Chondrocyte (in vitro differentiated cells): ENCODE measurements at regions not wholly inside any gene's neighbourhood (a gene's known extent, or its start where the extent isn't known, plus 50 kb on each side); places are given as distances from the start of the nearest gene placed in this dataset.

Experiments used
- DNase-seq: peaks from one replicate; pipeline ENCODE4 v3.0.0; 2021; ENCODE audit warnings: mixed read lengths, low spot score
- H3K27ac Mint-ChIP-seq: one replicate; pipeline ENCODE4 v1.8.0; 2021; ENCODE audit warnings: mild to moderate bottlenecking, moderate library complexity, mixed read lengths; ENCODE audit not compliant: unreplicated experiment
- H3K27me3 Mint-ChIP-seq: 2 replicates; pipeline ENCODE4 v1.8.0; 2021; ENCODE audit warnings: low read depth, mixed read lengths
- H3K36me3 Mint-ChIP-seq: 2 replicates; pipeline ENCODE4 v1.8.0; 2021; ENCODE audit warnings: low read depth, mixed read lengths
- H3K4me1 Mint-ChIP-seq: 2 replicates; pipeline ENCODE4 v1.8.0; 2021; ENCODE audit warnings: low read depth, mild to moderate bottlenecking, mixed read lengths
- H3K4me3 Mint-ChIP-seq: one replicate; pipeline ENCODE4 v1.8.0; 2021; ENCODE audit warnings: mild to moderate bottlenecking, moderate library complexity, mixed read lengths; ENCODE audit not compliant: unreplicated experiment
- H3K9me3 Mint-ChIP-seq: 2 replicates; pipeline ENCODE4 v1.8.0; 2021; ENCODE audit warnings: low read depth, mixed read lengths
- TF ChIP-seq, protein P1 (sequence below): fragments of 200-600 bp; sonication (generic); IDR thresholded peaks from 2 replicates; pipeline ENCODE4 v1.5.0; 2021; ENCODE audit warnings: antibody characterized with exemption, mild to moderate bottlenecking, moderate library complexity

- TF ChIP-seq, protein P1, sequence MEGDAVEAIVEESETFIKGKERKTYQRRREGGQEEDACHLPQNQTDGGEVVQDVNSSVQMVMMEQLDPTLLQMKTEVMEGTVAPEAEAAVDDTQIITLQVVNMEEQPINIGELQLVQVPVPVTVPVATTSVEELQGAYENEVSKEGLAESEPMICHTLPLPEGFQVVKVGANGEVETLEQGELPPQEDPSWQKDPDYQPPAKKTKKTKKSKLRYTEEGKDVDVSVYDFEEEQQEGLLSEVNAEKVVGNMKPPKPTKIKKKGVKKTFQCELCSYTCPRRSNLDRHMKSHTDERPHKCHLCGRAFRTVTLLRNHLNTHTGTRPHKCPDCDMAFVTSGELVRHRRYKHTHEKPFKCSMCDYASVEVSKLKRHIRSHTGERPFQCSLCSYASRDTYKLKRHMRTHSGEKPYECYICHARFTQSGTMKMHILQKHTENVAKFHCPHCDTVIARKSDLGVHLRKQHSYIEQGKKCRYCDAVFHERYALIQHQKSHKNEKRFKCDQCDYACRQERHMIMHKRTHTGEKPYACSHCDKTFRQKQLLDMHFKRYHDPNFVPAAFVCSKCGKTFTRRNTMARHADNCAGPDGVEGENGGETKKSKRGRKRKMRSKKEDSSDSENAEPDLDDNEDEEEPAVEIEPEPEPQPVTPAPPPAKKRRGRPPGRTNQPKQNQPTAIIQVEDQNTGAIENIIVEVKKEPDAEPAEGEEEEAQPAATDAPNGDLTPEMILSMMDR = no peak
- Mint-ChIP-seq H3K36me3 (peaks cover 14% of the 10 kb centered on the region), H3K4me1 (peaks cover 56% of the 10 kb centered on the region)
Measured at GRCh38 chr12:124397399-124397679, 102.4 kb downstream of the RFLNA start.

GRCh38 chr12:124396544-124397398 lies 101.9 kb downstream of the RFLNA start:
- no peaks in the 10 kb centered on the region for H3K27me3 Mint-ChIP-seq
- no peaks in the 10 kb centered on the region for H3K9me3 Mint-ChIP-seq
- peaks cover 14% of the 10 kb centered on the region for H3K36me3 Mint-ChIP-seq
- no peak overlapping the region for H3K4me3 Mint-ChIP-seq
- DNase-seq = no peak
- no peak overlapping the region for H3K27ac Mint-ChIP-seq
- H3K4me1 Mint-ChIP-seq = peaks cover 60% of the 10 kb centered on the region
- TF ChIP-seq, protein P1 = no peak

More at GRCh38 chr12:124397399-124397679, 102.4 kb downstream of the RFLNA start:
- Mint-ChIP-seq H3K4me3 (no peak overlapping the region), H3K27me3 (no peaks in the 10 kb centered on the region), H3K9me3 (no peaks in the 10 kb centered on the region), H3K27ac (no peak overlapping the region)
- no peak for DNase-seq

DNA sequence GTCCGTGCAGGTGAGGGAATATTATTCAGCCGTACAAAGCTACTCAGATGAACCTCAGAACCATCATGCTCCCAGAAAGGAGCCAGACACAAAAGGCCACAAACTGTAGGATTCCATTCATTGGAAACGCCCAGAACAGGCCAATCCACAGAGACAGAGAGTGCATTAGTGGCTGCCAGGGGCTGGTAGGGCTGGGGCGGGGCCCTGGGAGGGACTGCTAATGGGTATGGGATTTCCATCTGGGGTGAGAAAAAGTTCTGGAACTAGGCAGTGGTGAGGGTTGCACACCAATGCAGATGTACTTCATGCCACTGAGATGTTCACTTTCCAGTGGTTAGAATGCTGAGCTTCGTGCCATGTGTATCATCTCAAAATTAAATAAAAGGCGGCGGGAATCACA lies 101.1 kb downstream of the RFLNA start:
- H3K27ac Mint-ChIP-seq = peak overlapping the region; percentile 84
- peaks cover 10% of the 10 kb centered on the region for H3K36me3 Mint-ChIP-seq
- H3K9me3 Mint-ChIP-seq = no peaks in the 10 kb centered on the region
- H3K4me3 Mint-ChIP-seq = no peak overlapping the region
- no peak for DNase-seq
- TF ChIP-seq, protein P1 = no peak
- H3K4me1 Mint-ChIP-seq = peaks cover 68% of the 10 kb centered on the region
- H3K27me3 Mint-ChIP-seq = no peaks in the 10 kb centered on the region

- peak overlapping the region; percentile 84 for H3K27ac Mint-ChIP-seq
- H3K4me3 Mint-ChIP-seq = no peak overlapping the region
- no peaks in the 10 kb centered on the region for H3K27me3 Mint-ChIP-seq
- H3K9me3 Mint-ChIP-seq = no peaks in the 10 kb centered on the region
- no peak for DNase-seq
- peaks cover 75% of the 10 kb centered on the region for H3K4me1 Mint-ChIP-seq
- peaks cover 8% of the 10 kb centered on the region for H3K36me3 Mint-ChIP-seq
- TF ChIP-seq, protein P1 = no peak
Measured at GRCh38 chr12:124395284-124395752, 100.4 kb downstream of the RFLNA start.

- peak overlapping the region; percentile 89 for H3K27ac Mint-ChIP-seq
- no peaks in the 10 kb centered on the region for H3K9me3 Mint-ChIP-seq
- DNase-seq = no peak
- no peaks in the 10 kb centered on the region for H3K27me3 Mint-ChIP-seq
- TF ChIP-seq, protein P1 = no peak
- H3K4me1 Mint-ChIP-seq = peaks cover 79% of the 10 kb centered on the region
- H3K4me3 Mint-ChIP-seq = no peak overlapping the region
- peaks cover 4% of the 10 kb centered on the region for H3K36me3 Mint-ChIP-seq
Measured at GRCh38 chr12:124394462-124395128, 99.7 kb downstream of the RFLNA start.
